ENCODE measurements at regions not wholly inside any gene's neighbourhood (a gene's known extent, or its start where the extent isn't known, plus 50 kb on each side); places are given as distances from the start of the nearest gene placed in this dataset.

GRCh38 chr3:72281551-72281950 is 496.6 kb upstream of the PROK2 start:
- H3K4me3 ChIP-seq: no peak overlapping the region
- no peaks in the 10 kb centered on the region for H3K27me3 ChIP-seq (ENCODE audit: control insufficient read depth in 3 of 3, insufficient read depth in 3 of 3, low read length in 2 of 3)
- H3K9ac ChIP-seq (ENCODE audit: insufficient read depth in 1 of 2, low read length in 2 of 2): no peak overlapping the region
- peaks cover 0 to 9% (median 6%) of the 10 kb centered on the region in 4 donors for H3K9me3 ChIP-seq (ENCODE audit: control insufficient read depth in 4 of 4, insufficient read depth in 3 of 4, low read length in 3 of 4)
- TF ChIP-seq, protein P1, sequence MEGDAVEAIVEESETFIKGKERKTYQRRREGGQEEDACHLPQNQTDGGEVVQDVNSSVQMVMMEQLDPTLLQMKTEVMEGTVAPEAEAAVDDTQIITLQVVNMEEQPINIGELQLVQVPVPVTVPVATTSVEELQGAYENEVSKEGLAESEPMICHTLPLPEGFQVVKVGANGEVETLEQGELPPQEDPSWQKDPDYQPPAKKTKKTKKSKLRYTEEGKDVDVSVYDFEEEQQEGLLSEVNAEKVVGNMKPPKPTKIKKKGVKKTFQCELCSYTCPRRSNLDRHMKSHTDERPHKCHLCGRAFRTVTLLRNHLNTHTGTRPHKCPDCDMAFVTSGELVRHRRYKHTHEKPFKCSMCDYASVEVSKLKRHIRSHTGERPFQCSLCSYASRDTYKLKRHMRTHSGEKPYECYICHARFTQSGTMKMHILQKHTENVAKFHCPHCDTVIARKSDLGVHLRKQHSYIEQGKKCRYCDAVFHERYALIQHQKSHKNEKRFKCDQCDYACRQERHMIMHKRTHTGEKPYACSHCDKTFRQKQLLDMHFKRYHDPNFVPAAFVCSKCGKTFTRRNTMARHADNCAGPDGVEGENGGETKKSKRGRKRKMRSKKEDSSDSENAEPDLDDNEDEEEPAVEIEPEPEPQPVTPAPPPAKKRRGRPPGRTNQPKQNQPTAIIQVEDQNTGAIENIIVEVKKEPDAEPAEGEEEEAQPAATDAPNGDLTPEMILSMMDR (IDR thresholded peaks at IDR 0.05; ENCODE audit: control extremely low read depth, extremely low read depth): no peak
- no peaks in the 10 kb centered on the region for H3K36me3 ChIP-seq (ENCODE audit: control insufficient read depth in 4 of 4, insufficient read depth in 4 of 4, low read length in 4 of 4)
- ATAC-seq (ENCODE audit: insufficient read depth, low FRiP score): no peak
- no peak overlapping the region for H3K27ac ChIP-seq (ENCODE audit: low read depth in 1 of 2, low read length in 1 of 2)
- DNase-seq: no peak
- peaks cover 0 to 18% (median 4%) of the 10 kb centered on the region in 5 donors for H3K4me1 ChIP-seq (ENCODE audit: control insufficient read depth in 5 of 5, insufficient read depth in 5 of 5, low read length in 5 of 5)
- WGBS, 2 donors: 64 to 79% methylated on average over 5 of the region's 5 CpGs

DNA sequence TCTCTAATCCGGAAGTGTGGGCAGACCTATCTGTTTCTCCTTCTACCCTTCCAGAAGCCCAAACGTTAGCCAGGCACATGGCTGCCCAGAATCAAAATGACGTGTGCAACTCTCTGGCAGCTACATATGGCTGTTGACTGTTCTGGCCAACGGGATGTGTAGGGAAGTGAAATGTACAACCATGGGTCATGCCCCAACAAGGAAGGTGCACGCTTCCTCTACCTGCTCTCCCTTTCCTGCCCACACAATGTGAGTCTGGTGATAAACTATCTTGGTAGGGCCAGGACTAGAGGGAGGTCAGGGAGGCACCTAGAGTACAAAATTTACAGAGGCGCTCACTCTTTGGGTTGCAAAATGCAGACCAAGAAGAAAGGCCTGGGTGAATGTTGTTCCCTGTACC is 495.9 kb upstream of the PROK2 start:
- H3K36me3 ChIP-seq (ENCODE audit: control insufficient read depth in 4 of 4, insufficient read depth in 4 of 4, low read length in 4 of 4): no peaks in the 10 kb centered on the region
- 49 to 74% methylated on average over 6 of the region's 6 CpGs for WGBS, 2 donors

DNA sequence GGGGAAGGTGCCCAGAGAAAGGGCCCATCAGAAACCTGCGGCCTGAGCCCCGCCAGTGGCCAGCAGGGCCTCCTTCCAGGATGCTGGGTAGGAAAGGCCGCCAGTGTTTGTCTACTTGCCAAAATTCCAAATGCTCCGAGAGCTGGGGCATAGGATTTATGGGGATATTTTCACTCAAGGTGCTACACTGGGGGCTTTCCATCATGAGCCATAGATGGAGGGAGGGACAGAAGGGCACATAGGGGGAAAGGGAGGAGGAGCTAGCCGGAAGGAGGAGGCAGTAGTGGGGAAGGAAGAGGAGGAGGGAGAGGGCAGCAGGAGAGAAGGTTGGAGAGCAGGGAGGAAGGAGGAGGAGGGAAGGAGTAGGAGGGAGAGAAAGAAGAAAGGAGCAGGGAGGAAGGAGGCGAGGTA is 494.7 kb upstream of the PROK2 start:
- Histone ChIP-seq H3K4me3 (no peak overlapping the region), H3K27ac (ENCODE audit: low read depth in 1 of 2, low read length in 1 of 2) (no peak overlapping the region), H3K4me1 (ENCODE audit: control insufficient read depth in 5 of 5, insufficient read depth in 5 of 5, low read length in 5 of 5) (peaks cover 5 to 33% (median 12%) of the 10 kb centered on the region in 5 donors), H3K9ac (ENCODE audit: insufficient read depth in 1 of 2, low read length in 2 of 2) (no peak overlapping the region), H3K9me3 (ENCODE audit: control insufficient read depth in 4 of 4, insufficient read depth in 3 of 4, low read length in 3 of 4) (peaks cover 0 to 9% (median 6%) of the 10 kb centered on the region in 4 donors), H3K36me3 (ENCODE audit: control insufficient read depth in 4 of 4, insufficient read depth in 4 of 4, low read length in 4 of 4) (no peaks in the 10 kb centered on the region), H3K27me3 (ENCODE audit: control insufficient read depth in 3 of 3, insufficient read depth in 3 of 3, low read length in 2 of 3) (no peaks in the 10 kb centered on the region)
- DNase-seq: peak; percentile 31 to 59 (median 46)
- no peak for ATAC-seq (ENCODE audit: insufficient read depth, low FRiP score)
- TF ChIP-seq, protein P1 (IDR thresholded peaks at IDR 0.05; ENCODE audit: control extremely low read depth, extremely low read depth): no peak
- WGBS, 2 donors: 66 to 80% methylated on average over 6 of the region's 6 CpGs

More for the DNA sequence above, 495.9 kb upstream of the PROK2 start:
- Histone ChIP-seq H3K4me3 (no peak overlapping the region), H3K27me3 (ENCODE audit: control insufficient read depth in 3 of 3, insufficient read depth in 3 of 3, low read length in 2 of 3) (no peaks in the 10 kb centered on the region), H3K27ac (ENCODE audit: low read depth in 1 of 2, low read length in 1 of 2) (no peak overlapping the region), H3K9me3 (ENCODE audit: control insufficient read depth in 4 of 4, insufficient read depth in 3 of 4, low read length in 3 of 4) (peaks cover 0 to 9% (median 6%) of the 10 kb centered on the region in 4 donors), H3K4me1 (ENCODE audit: control insufficient read depth in 5 of 5, insufficient read depth in 5 of 5, low read length in 5 of 5) (peaks cover 0 to 21% (median 5%) of the 10 kb centered on the region in 5 donors), H3K9ac (ENCODE audit: insufficient read depth in 1 of 2, low read length in 2 of 2) (no peak overlapping the region)
- no peak for ATAC-seq (ENCODE audit: insufficient read depth, low FRiP score)
- DNase-seq: no peak
- TF ChIP-seq, protein P1 (IDR thresholded peaks at IDR 0.05; ENCODE audit: control extremely low read depth, extremely low read depth): no peak

DNA sequence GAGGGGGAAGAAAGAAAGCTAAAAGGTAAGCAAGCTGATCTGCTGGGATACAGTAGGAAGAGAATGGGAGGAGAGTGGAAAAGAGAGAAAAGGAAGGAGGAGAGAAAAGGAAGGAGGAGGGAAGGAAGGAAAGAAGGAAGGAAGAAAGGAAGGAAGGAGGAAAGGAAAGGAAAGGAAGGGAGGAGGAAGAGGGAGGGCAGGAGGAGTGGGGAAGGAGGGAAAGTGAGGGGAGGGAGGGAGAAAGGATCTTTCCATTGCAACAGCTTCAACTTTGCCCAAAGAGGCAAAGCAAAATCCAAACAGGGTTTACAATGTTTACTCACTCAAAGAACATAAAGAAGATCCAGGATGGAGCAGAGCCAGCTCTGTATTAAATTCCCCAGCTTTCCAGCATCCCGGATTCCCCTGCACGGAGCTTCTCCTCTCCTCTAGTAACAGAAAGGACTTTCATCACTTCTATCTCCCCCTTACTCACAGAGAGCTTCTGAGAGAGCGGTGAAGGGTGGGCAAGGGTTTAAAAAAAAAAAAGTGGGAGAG is 494.2 kb upstream of the PROK2 start:
- Histone ChIP-seq H3K9me3 (ENCODE audit: control insufficient read depth in 4 of 4, insufficient read depth in 3 of 4, low read length in 3 of 4) (peaks cover 0 to 9% (median 6%) of the 10 kb centered on the region in 4 donors), H3K27me3 (ENCODE audit: control insufficient read depth in 3 of 3, insufficient read depth in 3 of 3, low read length in 2 of 3) (no peaks in the 10 kb centered on the region), H3K4me1 (ENCODE audit: control insufficient read depth in 5 of 5, insufficient read depth in 5 of 5, low read length in 5 of 5) (peaks cover 7 to 38% (median 15%) of the 10 kb centered on the region in 5 donors), H3K9ac (ENCODE audit: insufficient read depth in 1 of 2, low read length in 2 of 2) (no peak overlapping the region), H3K27ac (ENCODE audit: low read depth in 1 of 2, low read length in 1 of 2) (no peak overlapping the region), H3K4me3 (no peak overlapping the region), H3K36me3 (ENCODE audit: control insufficient read depth in 4 of 4, insufficient read depth in 4 of 4, low read length in 4 of 4) (no peaks in the 10 kb centered on the region)
- TF ChIP-seq, protein P1 (IDR thresholded peaks at IDR 0.05; ENCODE audit: control extremely low read depth, extremely low read depth): no peak
- 75 to 88% methylated on average over 3 of the region's 3 CpGs for WGBS, 2 donors
- ATAC-seq (ENCODE audit: insufficient read depth, low FRiP score) (no peak), DNase-seq (peak; percentile 42 to 84 (median 74))
